ENCODE measurements at regions not wholly inside any gene's neighbourhood (a gene's known extent, or its start where the extent isn't known, plus 50 kb on each side); places are given as distances from the start of the nearest gene placed in this dataset.

GRCh38 chr4:180105362-180105761 is 2137.8 kb upstream of the TENM3 start:
- no peak for DNase-seq
- intact Hi-C loops (cut with DNase I): no loop called here
- ATAC-seq: no peak

- intact Hi-C loops (cut with DNase I): no loop called here
- DNase-seq (no peak), ATAC-seq (no peak)
These were observed 2137.1 kb upstream of the TENM3 start for GRCh38 chr4:180106122-180106521.

- ATAC-seq (no peak), DNase-seq (no peak)
- intact Hi-C loops (cut with DNase I): no loop called here
These were observed 2136.2 kb upstream of the TENM3 start for GRCh38 chr4:180106997-180107396.

GRCh38 chr4:180116840-180117239 is 2126.4 kb upstream of the TENM3 start:
- ATAC-seq (no peak), DNase-seq (no peak)
- intact Hi-C loops (cut with DNase I): no loop called here

- no peak for DNase-seq
- no peak for ATAC-seq
These were observed 2123.1 kb upstream of the TENM3 start for GRCh38 chr4:180120068-180120467.

GRCh38 chr4:180134091-180134866 is 2108.9 kb upstream of the TENM3 start:
- intact Hi-C loops (cut with DNase I): no loop called here
- DNase-seq (no peak), ATAC-seq (no peak)

More at GRCh38 chr4:180120068-180120467, 2123.1 kb upstream of the TENM3 start:
- intact Hi-C loops (cut with DNase I): no loop called here

GRCh38 chr4:180141734-180142133 is 2101.5 kb upstream of the TENM3 start:
- ATAC-seq: no peak
- no peak for DNase-seq
- intact Hi-C loops (cut with DNase I): no loop called here

- ATAC-seq (no peak), DNase-seq (no peak)
- intact Hi-C loops (cut with DNase I): no loop called here
These were observed 2094.5 kb upstream of the TENM3 start for GRCh38 chr4:180148737-180149136.

- intact Hi-C loops (cut with DNase I): no loop called here
These were observed 2092.4 kb upstream of the TENM3 start for GRCh38 chr4:180150818-180151217.

GRCh38 chr4:180152831-180153230 is 2090.4 kb upstream of the TENM3 start:
- intact Hi-C loops (cut with DNase I): no loop called here
- DNase-seq: no peak

More at GRCh38 chr4:180150818-180151217, 2092.4 kb upstream of the TENM3 start:
- no peak for ATAC-seq
- no peak for DNase-seq

GRCh38 chr4:180153587-180153986 is 2089.6 kb upstream of the TENM3 start:
- DNase-seq (no peak), ATAC-seq (no peak)
- intact Hi-C loops (cut with DNase I): no loop called here

More at GRCh38 chr4:180152831-180153230, 2090.4 kb upstream of the TENM3 start:
- ATAC-seq: no peak

GRCh38 chr4:180156684-180157083 is 2086.5 kb upstream of the TENM3 start:
- ATAC-seq (no peak), DNase-seq (no peak)
- intact Hi-C loops (cut with DNase I): no loop called here

- intact Hi-C loops (cut with DNase I): no loop called here
- no peak for DNase-seq
- no peak for ATAC-seq
These were observed 2082.8 kb upstream of the TENM3 start for GRCh38 chr4:180160195-180160983.

- ATAC-seq (no peak), DNase-seq (no peak)
- intact Hi-C loops (cut with DNase I): no loop called here
These were observed 2078.4 kb upstream of the TENM3 start for GRCh38 chr4:180164799-180165198.

GRCh38 chr4:180169394-180169793 is 2073.8 kb upstream of the TENM3 start:
- ATAC-seq: no peak
- DNase-seq: no peak
- intact Hi-C loops (cut with DNase I): no loop called here

- intact Hi-C loops (cut with DNase I): no loop called here
- DNase-seq (no peak), ATAC-seq (no peak)
These were observed 2073.2 kb upstream of the TENM3 start for GRCh38 chr4:180169966-180170365.

GRCh38 chr4:180179146-180179545 is 2064.1 kb upstream of the TENM3 start:
- ATAC-seq: no peak
- DNase-seq: no peak
- intact Hi-C loops (cut with DNase I): no loop called here

GRCh38 chr4:180189666-180190065 is 2053.5 kb upstream of the TENM3 start:
- ATAC-seq: no peak
- DNase-seq: no peak
- intact Hi-C loops (cut with DNase I): no loop called here

- ATAC-seq: no peak
- intact Hi-C loops (cut with DNase I): no loop called here
- DNase-seq: no peak
These were observed 2052.8 kb upstream of the TENM3 start for GRCh38 chr4:180190382-180190781.

GRCh38 chr4:180197471-180197870 is 2045.7 kb upstream of the TENM3 start:
- intact Hi-C loops (cut with DNase I): no loop called here
- ATAC-seq (no peak), DNase-seq (no peak)

GRCh38 chr4:180203349-180203748 is 2039.9 kb upstream of the TENM3 start:
- no peak for ATAC-seq
- intact Hi-C loops (cut with DNase I): no loop called here
- no peak for DNase-seq
